Keratinocyte (primary cell): ENCODE measurements at regions not wholly inside any gene's neighbourhood (a gene's known extent, or its start where the extent isn't known, plus 50 kb on each side); places are given as distances from the start of the nearest gene placed in this dataset.

Experiments used
- CTCF ChIP-seq, 3 experiments: IDR thresholded peaks in 1 of 3; conservative IDR thresholded peaks in 1 of 3; optimal IDR thresholded peaks in 1 of 3; 2 replicates in 2 of 3; 3 replicates in 1 of 3; pipeline versions ENCODE3 to v1.5.1; 2011; ENCODE audit warnings: low read length in 3 of 3, mild to moderate bottlenecking in 3 of 3, moderate library complexity in 2 of 3, control low read depth in 1 of 3, inconsistent platforms in 1 of 3; ENCODE audit not compliant: insufficient read depth in 2 of 3; ENCODE audit errors: extremely low read depth in 1 of 3
- EZH2 ChIP-seq: IDR thresholded peaks from one replicate; pipeline ENCODE4 v1.6.1; 2012; ENCODE audit warnings: inconsistent platforms, mild to moderate bottlenecking, low read length, moderate library complexity

GRCh38 chr5:152116934-152117333 lies 192.3 kb upstream of the GLRA1 start:
- TF ChIP-seq CTCF (optimal IDR thresholded peaks at IDR 0.05 in 1 of 3, IDR thresholded peaks at IDR 0.05 in 1 of 3, conservative IDR thresholded peaks at IDR 0.05 in 1 of 3; ENCODE audit: extremely low read depth in 1 of 3, insufficient read depth in 2 of 3, low read length in 3 of 3) (no peak), EZH2 (no peak)
